ENCODE measurements at regions not wholly inside any gene's neighbourhood (a gene's known extent, or its start where the extent isn't known, plus 50 kb on each side); places are given as distances from the start of the nearest gene placed in this dataset.
"Not testable (repeated sequence)": the region's sequence is repeated elsewhere in the genome, so short reads cannot be mapped to it uniquely, and the experiment has no call there.

- not testable (repeated sequence) for H3K36me3 ChIP-seq (ENCODE audit: control insufficient read depth in 2 of 2, insufficient read depth in 2 of 2, low read length in 2 of 2); H3K27me3 ChIP-seq (ENCODE audit: control insufficient read depth in 2 of 2, insufficient read depth in 2 of 2, low read length in 2 of 2); H3K27ac ChIP-seq (ENCODE audit: low read depth in 2 of 2, low read length in 2 of 2); H3K4me1 ChIP-seq (ENCODE audit: control insufficient read depth in 2 of 2, insufficient read depth in 2 of 2, low read length in 2 of 2); H3K9me3 ChIP-seq (ENCODE audit: control insufficient read depth in 2 of 2, low read length in 2 of 2); H3K9ac ChIP-seq (ENCODE audit: low read depth in 1 of 2, low read length in 2 of 2); H3K4me3 ChIP-seq (ENCODE audit: low read length in 2 of 2)
Measured at GRCh38 chr4:9110700-9111099, 59.5 kb upstream of the FAM90A26 start.

GRCh38 chr4:9103148-9103524 is 67.1 kb upstream of the FAM90A26 start:
- H3K4me3 ChIP-seq (ENCODE audit: low read length in 2 of 2); H3K27me3 ChIP-seq (ENCODE audit: control insufficient read depth in 2 of 2, insufficient read depth in 2 of 2, low read length in 2 of 2): not testable (repeated sequence)

GRCh38 chr4:9102471-9103147 is 67.6 kb upstream of the FAM90A26 start:
- H3K4me1 ChIP-seq (ENCODE audit: control insufficient read depth in 2 of 2, insufficient read depth in 2 of 2, low read length in 2 of 2); H3K27ac ChIP-seq (ENCODE audit: low read depth in 2 of 2, low read length in 2 of 2); H3K36me3 ChIP-seq (ENCODE audit: control insufficient read depth in 2 of 2, insufficient read depth in 2 of 2, low read length in 2 of 2); H3K27me3 ChIP-seq (ENCODE audit: control insufficient read depth in 2 of 2, insufficient read depth in 2 of 2, low read length in 2 of 2); H3K9me3 ChIP-seq (ENCODE audit: control insufficient read depth in 2 of 2, low read length in 2 of 2): not testable (repeated sequence)
- Histone ChIP-seq H3K4me3 (ENCODE audit: low read length in 2 of 2) (peak overlapping the region in 1 of 2 donors; percentile 3), H3K9ac (ENCODE audit: low read depth in 1 of 2, low read length in 2 of 2) (peak overlapping the region in 1 of 2 donors; percentile 57)

More at GRCh38 chr4:9103148-9103524, 67.1 kb upstream of the FAM90A26 start:
- not testable (repeated sequence) for H3K9me3 ChIP-seq (ENCODE audit: control insufficient read depth in 2 of 2, low read length in 2 of 2); H3K27ac ChIP-seq (ENCODE audit: low read depth in 2 of 2, low read length in 2 of 2); H3K36me3 ChIP-seq (ENCODE audit: control insufficient read depth in 2 of 2, insufficient read depth in 2 of 2, low read length in 2 of 2); H3K4me1 ChIP-seq (ENCODE audit: control insufficient read depth in 2 of 2, insufficient read depth in 2 of 2, low read length in 2 of 2)
- peak overlapping the region in 1 of 2 donors; percentile 57 for H3K9ac ChIP-seq (ENCODE audit: low read depth in 1 of 2, low read length in 2 of 2)

- not testable (repeated sequence) for H3K27me3 ChIP-seq (ENCODE audit: control insufficient read depth in 2 of 2, insufficient read depth in 2 of 2, low read length in 2 of 2); H3K4me1 ChIP-seq (ENCODE audit: control insufficient read depth in 2 of 2, insufficient read depth in 2 of 2, low read length in 2 of 2); H3K9ac ChIP-seq (ENCODE audit: low read depth in 1 of 2, low read length in 2 of 2); H3K4me3 ChIP-seq (ENCODE audit: low read length in 2 of 2); H3K9me3 ChIP-seq (ENCODE audit: control insufficient read depth in 2 of 2, low read length in 2 of 2); H3K27ac ChIP-seq (ENCODE audit: low read depth in 2 of 2, low read length in 2 of 2); H3K36me3 ChIP-seq (ENCODE audit: control insufficient read depth in 2 of 2, insufficient read depth in 2 of 2, low read length in 2 of 2)
Measured at GRCh38 chr4:9096330-9096729, 73.9 kb upstream of the FAM90A26 start.

GRCh38 chr4:9078796-9079195 is 91.4 kb upstream of the FAM90A26 start:
- H3K9ac ChIP-seq (ENCODE audit: low read depth in 1 of 2, low read length in 2 of 2); H3K9me3 ChIP-seq (ENCODE audit: control insufficient read depth in 2 of 2, low read length in 2 of 2); H3K27me3 ChIP-seq (ENCODE audit: control insufficient read depth in 2 of 2, insufficient read depth in 2 of 2, low read length in 2 of 2): not testable (repeated sequence)

GRCh38 chr4:9076974-9077373 is 93.2 kb upstream of the FAM90A26 start:
- not testable (repeated sequence) for H3K27me3 ChIP-seq (ENCODE audit: control insufficient read depth in 2 of 2, insufficient read depth in 2 of 2, low read length in 2 of 2); H3K9ac ChIP-seq (ENCODE audit: low read depth in 1 of 2, low read length in 2 of 2); H3K27ac ChIP-seq (ENCODE audit: low read depth in 2 of 2, low read length in 2 of 2); H3K4me1 ChIP-seq (ENCODE audit: control insufficient read depth in 2 of 2, insufficient read depth in 2 of 2, low read length in 2 of 2); H3K36me3 ChIP-seq (ENCODE audit: control insufficient read depth in 2 of 2, insufficient read depth in 2 of 2, low read length in 2 of 2); H3K4me3 ChIP-seq (ENCODE audit: low read length in 2 of 2); H3K9me3 ChIP-seq (ENCODE audit: control insufficient read depth in 2 of 2, low read length in 2 of 2)

More at GRCh38 chr4:9078796-9079195, 91.4 kb upstream of the FAM90A26 start:
- not testable (repeated sequence) for H3K27ac ChIP-seq (ENCODE audit: low read depth in 2 of 2, low read length in 2 of 2); H3K36me3 ChIP-seq (ENCODE audit: control insufficient read depth in 2 of 2, insufficient read depth in 2 of 2, low read length in 2 of 2); H3K4me1 ChIP-seq (ENCODE audit: control insufficient read depth in 2 of 2, insufficient read depth in 2 of 2, low read length in 2 of 2); H3K4me3 ChIP-seq (ENCODE audit: low read length in 2 of 2)

- not testable (repeated sequence) for H3K9me3 ChIP-seq (ENCODE audit: control insufficient read depth in 2 of 2, low read length in 2 of 2); H3K27ac ChIP-seq (ENCODE audit: low read depth in 2 of 2, low read length in 2 of 2); H3K4me1 ChIP-seq (ENCODE audit: control insufficient read depth in 2 of 2, insufficient read depth in 2 of 2, low read length in 2 of 2); H3K9ac ChIP-seq (ENCODE audit: low read depth in 1 of 2, low read length in 2 of 2); H3K36me3 ChIP-seq (ENCODE audit: control insufficient read depth in 2 of 2, insufficient read depth in 2 of 2, low read length in 2 of 2); H3K27me3 ChIP-seq (ENCODE audit: control insufficient read depth in 2 of 2, insufficient read depth in 2 of 2, low read length in 2 of 2); H3K4me3 ChIP-seq (ENCODE audit: low read length in 2 of 2)
Measured at GRCh38 chr4:9076486-9076885, 93.7 kb upstream of the FAM90A26 start.

- not testable (repeated sequence) for H3K4me1 ChIP-seq (ENCODE audit: control insufficient read depth in 2 of 2, insufficient read depth in 2 of 2, low read length in 2 of 2); H3K27ac ChIP-seq (ENCODE audit: low read depth in 2 of 2, low read length in 2 of 2); H3K4me3 ChIP-seq (ENCODE audit: low read length in 2 of 2); H3K36me3 ChIP-seq (ENCODE audit: control insufficient read depth in 2 of 2, insufficient read depth in 2 of 2, low read length in 2 of 2); H3K27me3 ChIP-seq (ENCODE audit: control insufficient read depth in 2 of 2, insufficient read depth in 2 of 2, low read length in 2 of 2); H3K9ac ChIP-seq (ENCODE audit: low read depth in 1 of 2, low read length in 2 of 2); H3K9me3 ChIP-seq (ENCODE audit: control insufficient read depth in 2 of 2, low read length in 2 of 2)
Measured at GRCh38 chr4:9073371-9073770, 96.8 kb upstream of the FAM90A26 start.

GRCh38 chr4:9072521-9073220 is 97.5 kb upstream of the FAM90A26 start:
- not testable (repeated sequence) for H3K27me3 ChIP-seq (ENCODE audit: control insufficient read depth in 2 of 2, insufficient read depth in 2 of 2, low read length in 2 of 2); H3K9me3 ChIP-seq (ENCODE audit: control insufficient read depth in 2 of 2, low read length in 2 of 2); H3K9ac ChIP-seq (ENCODE audit: low read depth in 1 of 2, low read length in 2 of 2); H3K4me1 ChIP-seq (ENCODE audit: control insufficient read depth in 2 of 2, insufficient read depth in 2 of 2, low read length in 2 of 2); H3K36me3 ChIP-seq (ENCODE audit: control insufficient read depth in 2 of 2, insufficient read depth in 2 of 2, low read length in 2 of 2); H3K4me3 ChIP-seq (ENCODE audit: low read length in 2 of 2); H3K27ac ChIP-seq (ENCODE audit: low read depth in 2 of 2, low read length in 2 of 2)

GRCh38 chr4:9067923-9068322 is 102.3 kb upstream of the FAM90A26 start:
- H3K4me1 ChIP-seq (ENCODE audit: control insufficient read depth in 2 of 2, insufficient read depth in 2 of 2, low read length in 2 of 2); H3K9ac ChIP-seq (ENCODE audit: low read depth in 1 of 2, low read length in 2 of 2); H3K36me3 ChIP-seq (ENCODE audit: control insufficient read depth in 2 of 2, insufficient read depth in 2 of 2, low read length in 2 of 2); H3K27me3 ChIP-seq (ENCODE audit: control insufficient read depth in 2 of 2, insufficient read depth in 2 of 2, low read length in 2 of 2); H3K9me3 ChIP-seq (ENCODE audit: control insufficient read depth in 2 of 2, low read length in 2 of 2); H3K27ac ChIP-seq (ENCODE audit: low read depth in 2 of 2, low read length in 2 of 2); H3K4me3 ChIP-seq (ENCODE audit: low read length in 2 of 2): not testable (repeated sequence)

All from mucosa of rectum (tissue), 2 donors.